Karpas-422 (cell line): ENCODE measurements at regions not wholly inside any gene's neighbourhood (a gene's known extent, or its start where the extent isn't known, plus 50 kb on each side); places are given as distances from the start of the nearest gene placed in this dataset.

Experiments used
- DNase-seq: peaks from one replicate; pipeline ENCODE4 v3.0.0-alpha.2; 2015
- H2AFZ ChIP-seq: fragments of 200-600 bp; sonication (generic); 2 replicates; pipeline ENCODE4 v1.6.1; 2014; ENCODE audit warnings: antibody characterized with exemption, low read length, mixed read lengths
- H3K27ac ChIP-seq: fragments of 200-600 bp; sonication (generic); 2 replicates; pipeline ENCODE4 v1.5.1; 2014; ENCODE audit warnings: mild to moderate bottlenecking, low read length, moderate library complexity
- H3K27me3 ChIP-seq: fragments of 200-600 bp; sonication (generic); 2 replicates; pipeline ENCODE4 v1.6.1; 2014; ENCODE audit warnings: low read length, mixed read lengths
- H3K36me3 ChIP-seq: fragments of 200-600 bp; sonication (generic); 2 replicates; pipeline ENCODE4 v1.6.1; 2014; ENCODE audit warnings: low read length, mixed read lengths; ENCODE audit not compliant: insufficient read depth
- H3K4me1 ChIP-seq: fragments of 200-600 bp; sonication (generic); 2 replicates; pipeline ENCODE4 v1.6.1; 2014; ENCODE audit warnings: mild to moderate bottlenecking, low read length, mixed read lengths
- H3K4me2 ChIP-seq: fragments of 200-600 bp; sonication (generic); 2 replicates; pipeline ENCODE4 v1.6.1; 2014; ENCODE audit warnings: low read length, low read depth, mild to moderate bottlenecking; ENCODE audit not compliant: poor library complexity, severe bottlenecking
- H3K4me3 ChIP-seq: fragments of 200-600 bp; sonication (generic); 2 replicates; pipeline ENCODE4 v1.5.1; 2014; ENCODE audit warnings: mild to moderate bottlenecking, antibody characterized with exemption, low read length, mixed read lengths
- H3K79me2 ChIP-seq: fragments of 200-600 bp; sonication (generic); 2 replicates; pipeline ENCODE4 v1.6.1; 2014; ENCODE audit warnings: mild to moderate bottlenecking, low read length, mixed read lengths
- H3K9ac ChIP-seq: fragments of 200-600 bp; sonication (generic); 2 replicates; pipeline ENCODE4 v1.6.0; 2014; ENCODE audit warnings: low read length
- H3K9me2 ChIP-seq: fragments of 200-600 bp; sonication (generic), shearing (Covaris generic); replicated peaks from 2 replicates; pipeline ENCODE4 v1.6.0; 2014; ENCODE audit warnings: mild to moderate bottlenecking, low read length, moderate library complexity; ENCODE audit not compliant: insufficient read depth
- H3K9me3 ChIP-seq: fragments of 300-700, 200-600 bp; sonication (generic); 2 replicates; pipeline ENCODE4 v1.6.1; 2014; ENCODE audit warnings: low read length, mixed read lengths
- H4K20me1 ChIP-seq: fragments of 200-600 bp; sonication (generic); 2 replicates; pipeline ENCODE4 v1.6.1; 2014; ENCODE audit warnings: mild to moderate bottlenecking, antibody characterized with exemption, low read length, low read depth; ENCODE audit not compliant: insufficient read depth

DNA sequence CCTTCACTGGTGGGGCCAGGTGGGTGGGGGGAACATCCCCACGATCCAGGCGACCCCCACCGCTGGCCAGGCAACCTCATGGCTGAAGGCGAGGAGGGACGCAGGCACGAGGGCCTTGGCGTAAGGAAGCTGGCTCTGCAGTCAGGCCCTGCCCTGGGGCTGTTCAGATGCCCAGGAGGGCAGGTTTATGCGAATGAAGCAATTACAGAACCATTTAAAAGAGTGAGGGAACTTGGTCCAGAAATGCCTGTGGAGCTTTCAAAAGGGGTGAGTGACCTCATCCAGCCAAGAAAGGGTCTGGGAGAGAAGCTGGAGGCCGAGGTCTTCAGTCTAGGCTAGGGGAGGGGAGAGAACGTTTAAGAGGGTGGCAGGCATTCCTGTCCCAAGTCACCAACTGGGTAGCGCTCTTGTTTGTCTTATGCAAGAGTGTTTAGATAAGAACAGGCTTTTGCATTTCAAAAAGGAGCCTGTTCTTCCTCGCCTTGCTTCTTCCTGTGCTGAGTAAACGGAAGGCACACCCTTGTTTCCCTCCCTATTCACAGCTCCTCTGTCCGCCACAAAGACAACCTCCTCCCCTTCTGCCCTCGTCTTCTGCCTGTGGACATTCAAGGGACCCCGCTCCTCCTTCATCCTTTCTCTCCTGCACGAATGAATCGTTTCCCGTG lies 183.5 kb upstream of the SDK2 start:
- no peaks in the 10 kb centered on the region for H3K9me3 ChIP-seq
- no peak overlapping the region for H3K9ac ChIP-seq
- H3K27ac ChIP-seq = no peak overlapping the region
- no peaks in the 10 kb centered on the region for H3K27me3 ChIP-seq
- no peaks in the 10 kb centered on the region for H3K36me3 ChIP-seq
- H3K9me2 ChIP-seq = no peaks in the 10 kb centered on the region
- H4K20me1 ChIP-seq = 0 out of 2 replicates have a peak, but pooled peaks cover 2% of the 10 kb centered on the region
- H3K4me3 ChIP-seq = no peak overlapping the region
- no peak overlapping the region for H2AFZ ChIP-seq
- no peaks in the 10 kb centered on the region for H3K4me1 ChIP-seq
- DNase-seq = no peak
- H3K79me2 ChIP-seq = no peaks in the 10 kb centered on the region
- H3K4me2 ChIP-seq = no peak overlapping the region

GRCh38 chr17:73829676-73830280 lies 185.5 kb upstream of the SDK2 start:
- Histone ChIP-seq H3K9me2 (no peaks in the 10 kb centered on the region), H3K9ac (no peak overlapping the region), H3K36me3 (no peaks in the 10 kb centered on the region), H3K79me2 (no peaks in the 10 kb centered on the region), H4K20me1 (no peaks in the 10 kb centered on the region), H3K4me3 (no peak overlapping the region), H3K27ac (no peak overlapping the region), H3K27me3 (no peaks in the 10 kb centered on the region), H2AFZ (no peak overlapping the region), H3K9me3 (no peaks in the 10 kb centered on the region), H3K4me1 (no peaks in the 10 kb centered on the region), H3K4me2 (no peak overlapping the region)
- DNase-seq = no peak

- H3K4me3 ChIP-seq = no peak overlapping the region
- no peak overlapping the region for H3K27ac ChIP-seq
- no peak overlapping the region for H2AFZ ChIP-seq
- no peaks in the 10 kb centered on the region for H3K36me3 ChIP-seq
- H4K20me1 ChIP-seq = no peaks in the 10 kb centered on the region
- H3K4me1 ChIP-seq = no peaks in the 10 kb centered on the region
- H3K9me3 ChIP-seq = no peaks in the 10 kb centered on the region
- no peaks in the 10 kb centered on the region for H3K79me2 ChIP-seq
- no peaks in the 10 kb centered on the region for H3K9me2 ChIP-seq
- no peak for DNase-seq
- H3K9ac ChIP-seq = no peak overlapping the region
- no peak overlapping the region for H3K4me2 ChIP-seq
- H3K27me3 ChIP-seq = no peaks in the 10 kb centered on the region
Observed at GRCh38 chr17:73831699-73832098, 187.5 kb upstream of the SDK2 start.

DNA sequence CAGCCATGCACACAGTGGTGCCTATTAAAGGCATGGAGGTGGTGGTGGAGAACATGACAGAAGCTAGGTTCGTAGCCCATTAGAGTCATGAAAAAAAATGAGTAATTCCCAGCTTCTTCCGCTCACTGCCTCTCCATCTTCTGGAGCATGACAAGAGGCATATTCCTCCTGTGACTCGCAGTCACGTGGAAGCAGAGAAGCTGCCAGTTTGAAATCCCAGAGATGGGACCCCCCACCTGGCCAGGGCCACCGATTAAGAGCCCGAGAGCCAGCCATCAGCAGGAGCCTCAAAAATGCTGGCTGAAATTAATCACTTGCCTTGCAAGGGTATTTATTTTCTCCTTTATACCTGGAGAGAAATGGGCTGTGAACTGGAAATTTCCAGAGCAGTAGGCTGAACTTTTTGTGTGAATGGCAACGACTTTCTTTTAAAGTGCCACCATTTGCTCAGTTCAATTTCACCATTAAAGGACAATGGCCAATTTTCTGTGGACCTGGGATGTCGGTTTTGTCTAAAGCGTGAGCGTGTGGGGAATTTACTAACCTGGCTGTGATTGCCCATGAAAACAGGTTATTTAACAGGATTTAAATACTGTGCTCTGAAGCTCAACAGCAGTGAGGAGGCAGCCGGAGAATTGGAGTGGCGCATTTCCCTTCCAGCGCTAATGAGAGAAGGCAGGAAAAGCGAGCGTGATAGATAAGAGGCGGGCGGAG lies 189.7 kb upstream of the SDK2 start:
- Histone ChIP-seq H3K79me2 (no peaks in the 10 kb centered on the region), H4K20me1 (no peaks in the 10 kb centered on the region), H3K4me3 (no peak overlapping the region), H3K9me3 (no peaks in the 10 kb centered on the region), H3K27ac (no peak overlapping the region), H3K36me3 (no peaks in the 10 kb centered on the region), H3K4me1 (no peaks in the 10 kb centered on the region), H3K9me2 (no peaks in the 10 kb centered on the region), H3K27me3 (no peaks in the 10 kb centered on the region), H3K4me2 (no peak overlapping the region), H3K9ac (no peak overlapping the region), H2AFZ (no peak overlapping the region)
- no peak for DNase-seq

- H3K4me1 ChIP-seq = no peaks in the 10 kb centered on the region
- no peak overlapping the region for H3K27ac ChIP-seq
- no peak overlapping the region for H3K9ac ChIP-seq
- no peak overlapping the region for H3K4me3 ChIP-seq
- no peaks in the 10 kb centered on the region for H3K79me2 ChIP-seq
- no peaks in the 10 kb centered on the region for H3K36me3 ChIP-seq
- H3K9me3 ChIP-seq = no peaks in the 10 kb centered on the region
- H4K20me1 ChIP-seq = no peaks in the 10 kb centered on the region
- H3K27me3 ChIP-seq = no peaks in the 10 kb centered on the region
- H3K4me2 ChIP-seq = no peak overlapping the region
- no peak overlapping the region for H2AFZ ChIP-seq
- H3K9me2 ChIP-seq = no peaks in the 10 kb centered on the region
- DNase-seq = no peak
Observed at GRCh38 chr17:73834684-73835343, 190.6 kb upstream of the SDK2 start.

DNA sequence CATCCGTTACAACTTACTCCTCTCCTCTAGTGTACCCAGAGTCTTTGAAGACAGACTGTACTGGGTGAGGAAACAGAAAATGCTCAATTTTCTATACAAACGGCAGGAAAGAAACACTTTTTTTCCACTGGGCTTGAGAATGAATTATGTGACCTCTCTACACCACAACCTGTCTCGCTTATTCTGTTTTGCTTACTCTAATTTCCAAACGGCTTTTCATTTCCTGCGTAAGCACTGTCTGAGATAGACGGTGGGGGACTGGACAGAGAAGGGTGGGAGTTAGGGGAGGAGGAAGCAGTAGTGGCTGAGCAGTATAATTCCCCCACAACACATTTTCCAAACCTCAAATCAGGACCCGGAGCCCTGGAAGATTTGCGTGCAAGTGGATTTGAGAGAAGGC lies 191.4 kb upstream of the SDK2 start:
- Histone ChIP-seq H4K20me1 (no peaks in the 10 kb centered on the region), H2AFZ (no peak overlapping the region), H3K9me3 (no peaks in the 10 kb centered on the region), H3K4me2 (no peak overlapping the region), H3K4me1 (no peaks in the 10 kb centered on the region), H3K9ac (no peak overlapping the region), H3K36me3 (no peaks in the 10 kb centered on the region), H3K9me2 (no peaks in the 10 kb centered on the region), H3K27ac (no peak overlapping the region), H3K4me3 (no peak overlapping the region), H3K79me2 (no peaks in the 10 kb centered on the region), H3K27me3 (no peaks in the 10 kb centered on the region)
- no peak for DNase-seq

GRCh38 chr17:73838815-73839214 lies 194.6 kb upstream of the SDK2 start:
- Histone ChIP-seq H3K79me2 (no peaks in the 10 kb centered on the region), H4K20me1 (no peaks in the 10 kb centered on the region), H3K27me3 (no peaks in the 10 kb centered on the region), H2AFZ (no peak overlapping the region), H3K4me1 (no peaks in the 10 kb centered on the region), H3K4me3 (no peak overlapping the region), H3K36me3 (no peaks in the 10 kb centered on the region), H3K4me2 (no peak overlapping the region), H3K9me3 (no peaks in the 10 kb centered on the region), H3K27ac (no peak overlapping the region), H3K9ac (no peak overlapping the region), H3K9me2 (no peaks in the 10 kb centered on the region)
- DNase-seq = no peak

GRCh38 chr17:73840829-73841228 lies 196.6 kb upstream of the SDK2 start:
- Histone ChIP-seq H3K27me3 (no peaks in the 10 kb centered on the region), H3K4me1 (no peaks in the 10 kb centered on the region), H3K36me3 (no peaks in the 10 kb centered on the region), H3K79me2 (no peaks in the 10 kb centered on the region), H3K9me3 (no peaks in the 10 kb centered on the region), H3K4me2 (no peak overlapping the region), H2AFZ (no peak overlapping the region), H3K9me2 (no peaks in the 10 kb centered on the region), H3K27ac (no peak overlapping the region), H4K20me1 (no peaks in the 10 kb centered on the region), H3K4me3 (no peak overlapping the region), H3K9ac (no peak overlapping the region)
- no peak for DNase-seq
